ENCODE measurements at regions not wholly inside any gene's neighbourhood (a gene's known extent, or its start where the extent isn't known, plus 50 kb on each side); places are given as distances from the start of the nearest gene placed in this dataset.

DNA sequence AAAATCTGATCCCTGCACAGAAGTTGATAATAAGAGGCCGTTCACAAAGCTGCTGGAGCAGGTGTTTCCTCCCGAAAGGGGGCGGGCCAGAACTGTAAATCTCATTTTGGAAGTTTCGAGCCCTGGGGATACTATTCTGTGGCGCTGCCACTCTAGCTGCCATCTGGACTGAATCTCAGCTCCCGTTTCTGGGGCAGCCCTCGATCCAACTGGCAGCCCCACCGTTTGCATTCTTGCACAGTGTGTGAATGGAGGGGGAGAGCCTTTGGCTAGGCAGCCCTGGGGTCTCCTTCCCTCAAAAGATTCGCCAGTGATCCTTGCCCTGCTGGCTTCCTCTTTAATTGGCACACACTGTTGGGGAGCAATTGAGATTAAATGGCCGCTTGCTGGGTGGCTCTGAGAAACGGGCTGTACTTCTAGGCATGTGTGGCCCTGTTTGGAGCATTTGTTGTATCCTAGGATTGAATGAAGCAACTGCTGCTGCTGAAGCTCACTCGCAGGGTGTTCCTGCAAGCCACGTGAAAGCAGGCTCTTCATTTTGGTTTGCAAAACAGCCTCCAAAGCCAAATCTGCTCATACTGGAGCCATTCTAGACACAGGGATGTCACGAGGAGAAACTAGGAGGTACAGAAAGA lies 57.2 kb upstream of the TOPAZ1 start:
- BruUV-seq (replicated peaks), result no TSS peak
- Histone ChIP-seq H3K27me3 (replicated peaks in 1 of 2; ENCODE audit: control insufficient read depth in 2 of 2, insufficient read depth in 2 of 2, low read length in 1 of 2) (no peaks in the 10 kb centered on the region), H3K9me3 (replicated peaks; ENCODE audit: control insufficient read depth, insufficient read depth, low read length) (no peaks in the 10 kb centered on the region; the same call in 2 of the 3 replicates), H3K4me2 (ENCODE audit: control insufficient read depth, insufficient read depth) (peak overlapping the region; percentile 61; the same call in 1 of the 2 replicates), H2AFZ (ENCODE audit: control insufficient read depth, low read depth, low read length) (no peak overlapping the region), H3K9ac (ENCODE audit: control insufficient read depth, insufficient read depth, low read length) (no peak overlapping the region), H3K27ac (ENCODE audit: control insufficient read depth, insufficient read depth) (no peak overlapping the region), H3K4me3 (no peak overlapping the region), H3K4me1 (ENCODE audit: control insufficient read depth, insufficient read depth, low read length) (peaks cover 14% of the 10 kb centered on the region), H3K79me2 (ENCODE audit: control insufficient read depth, insufficient read depth, low read length) (no peaks in the 10 kb centered on the region), H3K36me3 (ENCODE audit: control insufficient read depth in 2 of 2, insufficient read depth in 2 of 2, low read length in 1 of 2) (no peaks in the 10 kb centered on the region), H4K20me1 (ENCODE audit: control insufficient read depth, insufficient read depth) (no peaks in the 10 kb centered on the region)
- DNase-seq (ENCODE audit: low read depth, low spot score) (no peak), ATAC-seq (no peak), FAIRE-seq (no peak)
- ChIA-PET CTCF (interaction anchor here (0.9 to 1.5 kb wide), 3 partner anchors 14 to 329 kb away, joined by 3 read pairs; no protein-coding TSS in a partner anchor), RAD21 (ENCODE audit: unreplicated experiment) (no interaction called here), SMC1A (ENCODE audit: uncharacterized antibody, unreplicated experiment) (interaction anchor here (0.6 to 1.2 kb wide), 4 partner anchors 11 to 416 kb away, joined by 3 to 4 read pairs (median 4); no protein-coding TSS in a partner anchor), POLR2A (interaction anchor here (1.0 kb wide), 1 partner anchor 148 kb away, joined by 3 read pairs; no protein-coding TSS in a partner anchor)
- in situ Hi-C loops (cut with MboI) (no loop called here), intact Hi-C loops (cut with micrococcal nuclease; ENCODE audit: unreplicated experiment) (no loop called here)
- WGBS (ENCODE audit: insufficient coverage, insufficient replicate concordance, low lambda C conversion rate, missing lambda C conversion rate), result 21% methylated on average over 14 of the region's 14 CpGs
- TF ChIP-seq IKZF1 (conservative IDR thresholded peaks at IDR 0.05) (no peak), CTCF (IDR thresholded peaks at IDR 0.05 in 2 of 3, conservative IDR thresholded peaks at IDR 0.05 in 1 of 3; ENCODE audit: control insufficient read depth in 2 of 3, extremely low read depth in 1 of 3, insufficient read depth in 1 of 3, low read depth in 3 of 3, low read length in 3 of 3) (no peak), RAD21 (IDR thresholded peaks at IDR 0.05; ENCODE audit: insufficient read depth, low read depth, low read length) (no peak), POLR2AphosphoS2 (IDR thresholded peaks at IDR 0.05; ENCODE audit: low read depth, low read length) (no peak), USF1 (IDR thresholded peaks at IDR 0.05; ENCODE audit: borderline replicate concordance, extremely low read length, insufficient read depth, low read depth, low read length) (no peak), NFXL1 (IDR thresholded peaks at IDR 0.05; ENCODE audit: borderline replicate concordance) (no peak)
- TF ChIP-seq, protein P1, sequence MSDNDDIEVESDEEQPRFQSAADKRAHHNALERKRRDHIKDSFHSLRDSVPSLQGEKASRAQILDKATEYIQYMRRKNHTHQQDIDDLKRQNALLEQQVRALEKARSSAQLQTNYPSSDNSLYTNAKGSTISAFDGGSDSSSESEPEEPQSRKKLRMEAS (IDR thresholded peaks at IDR 0.05; ENCODE audit: low read depth, low read length), result no peak
- TF ChIP-seq, protein P2, sequence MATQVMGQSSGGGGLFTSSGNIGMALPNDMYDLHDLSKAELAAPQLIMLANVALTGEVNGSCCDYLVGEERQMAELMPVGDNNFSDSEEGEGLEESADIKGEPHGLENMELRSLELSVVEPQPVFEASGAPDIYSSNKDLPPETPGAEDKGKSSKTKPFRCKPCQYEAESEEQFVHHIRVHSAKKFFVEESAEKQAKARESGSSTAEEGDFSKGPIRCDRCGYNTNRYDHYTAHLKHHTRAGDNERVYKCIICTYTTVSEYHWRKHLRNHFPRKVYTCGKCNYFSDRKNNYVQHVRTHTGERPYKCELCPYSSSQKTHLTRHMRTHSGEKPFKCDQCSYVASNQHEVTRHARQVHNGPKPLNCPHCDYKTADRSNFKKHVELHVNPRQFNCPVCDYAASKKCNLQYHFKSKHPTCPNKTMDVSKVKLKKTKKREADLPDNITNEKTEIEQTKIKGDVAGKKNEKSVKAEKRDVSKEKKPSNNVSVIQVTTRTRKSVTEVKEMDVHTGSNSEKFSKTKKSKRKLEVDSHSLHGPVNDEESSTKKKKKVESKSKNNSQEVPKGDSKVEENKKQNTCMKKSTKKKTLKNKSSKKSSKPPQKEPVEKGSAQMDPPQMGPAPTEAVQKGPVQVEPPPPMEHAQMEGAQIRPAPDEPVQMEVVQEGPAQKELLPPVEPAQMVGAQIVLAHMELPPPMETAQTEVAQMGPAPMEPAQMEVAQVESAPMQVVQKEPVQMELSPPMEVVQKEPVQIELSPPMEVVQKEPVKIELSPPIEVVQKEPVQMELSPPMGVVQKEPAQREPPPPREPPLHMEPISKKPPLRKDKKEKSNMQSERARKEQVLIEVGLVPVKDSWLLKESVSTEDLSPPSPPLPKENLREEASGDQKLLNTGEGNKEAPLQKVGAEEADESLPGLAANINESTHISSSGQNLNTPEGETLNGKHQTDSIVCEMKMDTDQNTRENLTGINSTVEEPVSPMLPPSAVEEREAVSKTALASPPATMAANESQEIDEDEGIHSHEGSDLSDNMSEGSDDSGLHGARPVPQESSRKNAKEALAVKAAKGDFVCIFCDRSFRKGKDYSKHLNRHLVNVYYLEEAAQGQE (IDR thresholded peaks at IDR 0.05; ENCODE audit: low read depth, low read length), result no peak
- TF ChIP-seq, protein P3, sequence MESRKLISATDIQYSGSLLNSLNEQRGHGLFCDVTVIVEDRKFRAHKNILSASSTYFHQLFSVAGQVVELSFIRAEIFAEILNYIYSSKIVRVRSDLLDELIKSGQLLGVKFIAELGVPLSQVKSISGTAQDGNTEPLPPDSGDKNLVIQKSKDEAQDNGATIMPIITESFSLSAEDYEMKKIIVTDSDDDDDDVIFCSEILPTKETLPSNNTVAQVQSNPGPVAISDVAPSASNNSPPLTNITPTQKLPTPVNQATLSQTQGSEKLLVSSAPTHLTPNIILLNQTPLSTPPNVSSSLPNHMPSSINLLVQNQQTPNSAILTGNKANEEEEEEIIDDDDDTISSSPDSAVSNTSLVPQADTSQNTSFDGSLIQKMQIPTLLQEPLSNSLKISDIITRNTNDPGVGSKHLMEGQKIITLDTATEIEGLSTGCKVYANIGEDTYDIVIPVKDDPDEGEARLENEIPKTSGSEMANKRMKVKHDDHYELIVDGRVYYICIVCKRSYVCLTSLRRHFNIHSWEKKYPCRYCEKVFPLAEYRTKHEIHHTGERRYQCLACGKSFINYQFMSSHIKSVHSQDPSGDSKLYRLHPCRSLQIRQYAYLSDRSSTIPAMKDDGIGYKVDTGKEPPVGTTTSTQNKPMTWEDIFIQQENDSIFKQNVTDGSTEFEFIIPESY (IDR thresholded peaks at IDR 0.05), result no peak
